ENCODE measurements at regions not wholly inside any gene's neighbourhood (a gene's known extent, or its start where the extent isn't known, plus 50 kb on each side); places are given as distances from the start of the nearest gene placed in this dataset.
"Not testable (repeated sequence)": the region's sequence is repeated elsewhere in the genome, so short reads cannot be mapped to it uniquely, and the experiment has no call there.

- in situ Hi-C loops (cut with HindIII; ENCODE audit: low pct_unique_long_range_greater_than_20kb, low sequenced_read_pairs), result no loop called here
- DNase-seq (ENCODE audit: low read depth, low spot score), result peak; percentile 89
Measured at GRCh38 chr12:116434155-116435011, 124.8 kb upstream of the MAP1LC3B2 start.

- no peak for DNase-seq (ENCODE audit: low read depth, low spot score)
- in situ Hi-C loops (cut with HindIII; ENCODE audit: low pct_unique_long_range_greater_than_20kb, low sequenced_read_pairs), result no loop called here
Measured at GRCh38 chr12:116435984-116436383, 123.2 kb upstream of the MAP1LC3B2 start.

GRCh38 chr12:116436561-116437249, 122.5 kb upstream of the MAP1LC3B2 start:
- in situ Hi-C loops (cut with HindIII; ENCODE audit: low pct_unique_long_range_greater_than_20kb, low sequenced_read_pairs), result no loop called here
- DNase-seq (ENCODE audit: low read depth, low spot score), result no peak

- peak; percentile 37 for DNase-seq (ENCODE audit: low read depth, low spot score)
- in situ Hi-C loops (cut with HindIII; ENCODE audit: low pct_unique_long_range_greater_than_20kb, low sequenced_read_pairs), result no loop called here
Measured at GRCh38 chr12:116441292-116441691, 117.9 kb upstream of the MAP1LC3B2 start.

GRCh38 chr12:116442304-116442703, 116.9 kb upstream of the MAP1LC3B2 start:
- in situ Hi-C loops (cut with HindIII; ENCODE audit: low pct_unique_long_range_greater_than_20kb, low sequenced_read_pairs), result no loop called here
- no peak for DNase-seq (ENCODE audit: low read depth, low spot score)

- peak; percentile 26 for DNase-seq (ENCODE audit: low read depth, low spot score)
- in situ Hi-C loops (cut with HindIII; ENCODE audit: low pct_unique_long_range_greater_than_20kb, low sequenced_read_pairs), result no loop called here
Measured at GRCh38 chr12:116442946-116443345, 116.2 kb upstream of the MAP1LC3B2 start.

GRCh38 chr12:116443821-116444589, 115.2 kb upstream of the MAP1LC3B2 start:
- in situ Hi-C loops (cut with HindIII; ENCODE audit: low pct_unique_long_range_greater_than_20kb, low sequenced_read_pairs), result no loop called here
- no peak for DNase-seq (ENCODE audit: low read depth, low spot score)

GRCh38 chr12:116444590-116444943, 114.6 kb upstream of the MAP1LC3B2 start:
- in situ Hi-C loops (cut with HindIII; ENCODE audit: low pct_unique_long_range_greater_than_20kb, low sequenced_read_pairs), result no loop called here

GRCh38 chr12:116448165-116448739, 110.9 kb upstream of the MAP1LC3B2 start:
- no peak for DNase-seq (ENCODE audit: low read depth, low spot score)
- in situ Hi-C loops (cut with HindIII; ENCODE audit: low pct_unique_long_range_greater_than_20kb, low sequenced_read_pairs), result no loop called here

More at GRCh38 chr12:116444590-116444943, 114.6 kb upstream of the MAP1LC3B2 start:
- DNase-seq (ENCODE audit: low read depth, low spot score), result no peak

GRCh38 chr12:116450406-116450910, 108.7 kb upstream of the MAP1LC3B2 start:
- in situ Hi-C loops (cut with HindIII; ENCODE audit: low pct_unique_long_range_greater_than_20kb, low sequenced_read_pairs), result no loop called here
- no peak for DNase-seq (ENCODE audit: low read depth, low spot score)

- in situ Hi-C loops (cut with HindIII; ENCODE audit: low pct_unique_long_range_greater_than_20kb, low sequenced_read_pairs); DNase-seq (ENCODE audit: low read depth, low spot score): not testable (repeated sequence)
Measured at GRCh38 chr12:116452975-116453374, 106.2 kb upstream of the MAP1LC3B2 start.

- in situ Hi-C loops (cut with HindIII; ENCODE audit: low pct_unique_long_range_greater_than_20kb, low sequenced_read_pairs), result no loop called here
- DNase-seq (ENCODE audit: low read depth, low spot score), result no peak
Measured at GRCh38 chr12:116453631-116454030, 105.5 kb upstream of the MAP1LC3B2 start.

- in situ Hi-C loops (cut with HindIII; ENCODE audit: low pct_unique_long_range_greater_than_20kb, low sequenced_read_pairs), result no loop called here
Measured at GRCh38 chr12:116454076-116454475, 105.1 kb upstream of the MAP1LC3B2 start.

GRCh38 chr12:116454950-116455447, 104.2 kb upstream of the MAP1LC3B2 start:
- in situ Hi-C loops (cut with HindIII; ENCODE audit: low pct_unique_long_range_greater_than_20kb, low sequenced_read_pairs), result no loop called here
- DNase-seq (ENCODE audit: low read depth, low spot score), result no peak

More at GRCh38 chr12:116454076-116454475, 105.1 kb upstream of the MAP1LC3B2 start:
- DNase-seq (ENCODE audit: low read depth, low spot score), result no peak

GRCh38 chr12:116455540-116456329, 103.4 kb upstream of the MAP1LC3B2 start:
- no peak for DNase-seq (ENCODE audit: low read depth, low spot score)
- in situ Hi-C loops (cut with HindIII; ENCODE audit: low pct_unique_long_range_greater_than_20kb, low sequenced_read_pairs), result no loop called here

GRCh38 chr12:116456330-116457082, 102.7 kb upstream of the MAP1LC3B2 start:
- in situ Hi-C loops (cut with HindIII; ENCODE audit: low pct_unique_long_range_greater_than_20kb, low sequenced_read_pairs), result no loop called here
- DNase-seq (ENCODE audit: low read depth, low spot score), result no peak

All from SK-MEL-5 (cell line).